CD4-positive, alpha-beta T cell (primary cell): ENCODE measurements at regions not wholly inside any gene's neighbourhood (a gene's known extent, or its start where the extent isn't known, plus 50 kb on each side); places are given as distances from the start of the nearest gene placed in this dataset.

Source experiments
- ATAC-seq: fragments of 200-7000 bp; cut with Tn5 transposase; one replicate; pipeline ENCODE4 v1.10.0; 2022; ENCODE audit warnings: mild to moderate bottlenecking; ENCODE audit not compliant: poor library complexity
- CTCF ChIA-PET: fragments of 350-600 bp; sonication (Branson Sonifier 250); formaldehyde crosslinking; loops from one replicate; lab custom pipeline; 2021; ENCODE audit warnings: antibody characterized with exemption, inconsistent platforms; lab: Charles Lee
- POLR2A ChIA-PET: fragments of 350-600 bp; sonication (Branson Sonifier 250); formaldehyde crosslinking; loops from one replicate; lab custom pipeline; 2021; ENCODE audit warnings: antibody characterized with exemption, inconsistent platforms; lab: Charles Lee
- DNase-seq, 14 experiments: peaks; one replicate each; pipeline ENCODE4 v3.0.0-alpha.2; 2013 to 2020; ENCODE audit warnings: mixed read lengths in 2 of 14
- H3K27ac ChIP-seq, 2 donors: one replicate each; pipeline versions ENCODE4 v1.5.1 to v1.7.0; 2013; ENCODE audit warnings: low read length in 2 of 2, low read depth in 1 of 2, mild to moderate bottlenecking in 1 of 2
- H3K27me3 ChIP-seq, 2 experiments: 1 replicate in 1 of 2; 2 replicates in 1 of 2; pipeline versions ENCODE4 v1.6.1 to v1.7.0; 2013; ENCODE audit warnings: low read length in 2 of 2, control low read depth in 1 of 2, mild to moderate bottlenecking in 1 of 2, moderate library complexity in 1 of 2; ENCODE audit not compliant: insufficient read depth in 2 of 2, control insufficient read depth in 1 of 2
- H3K36me3 ChIP-seq: one replicate; pipeline ENCODE4 v1.6.1; 2013; ENCODE audit warnings: low read length, control low read depth; ENCODE audit not compliant: insufficient read depth
- H3K4me1 ChIP-seq: one replicate; pipeline ENCODE4 v1.6.1; 2013; ENCODE audit warnings: low read length, control low read depth; ENCODE audit not compliant: insufficient read depth
- H3K4me3 ChIP-seq: one replicate; pipeline ENCODE4 v1.5.1; 2013; ENCODE audit warnings: mild to moderate bottlenecking, low read length, moderate library complexity
- H3K9me3 ChIP-seq, 2 experiments: 1 replicate in 1 of 2; 2 replicates in 1 of 2; pipeline versions ENCODE4 v1.6.1 to v1.7.0; 2013; ENCODE audit warnings: low read length in 2 of 2, mild to moderate bottlenecking in 2 of 2, control low read depth in 1 of 2, moderate library complexity in 1 of 2; ENCODE audit not compliant: control insufficient read depth in 1 of 2, insufficient read depth in 1 of 2
- H3K27ac Mint-ChIP-seq: one replicate; pipeline ENCODE4 v1.8.0; 2020; ENCODE audit warnings: mixed read lengths
- H3K27me3 Mint-ChIP-seq: one replicate; pipeline ENCODE4 v1.8.0; 2021; ENCODE audit warnings: mixed read lengths
- H3K36me3 Mint-ChIP-seq: one replicate; pipeline ENCODE4 v1.8.0; 2021; ENCODE audit warnings: low read depth, mixed read lengths
- H3K4me1 Mint-ChIP-seq: one replicate; pipeline ENCODE4 v1.8.0; 2021; ENCODE audit warnings: low read depth, mixed read lengths
- H3K4me3 Mint-ChIP-seq: one replicate; pipeline ENCODE4 v1.8.0; 2020; ENCODE audit warnings: mild to moderate bottlenecking, mixed read lengths
- H3K9me3 Mint-ChIP-seq: one replicate; pipeline ENCODE4 v1.8.0; 2020; ENCODE audit warnings: mixed read lengths
- intact Hi-C, 2 experiments: fragments of 100-400 bp; cut with DNase I in 1 of 2; cut with micrococcal nuclease in 1 of 2; formaldehyde crosslinking; loops; one replicate each; pipeline versions ENCODE4 v1.15.1 to v1.9.0; 2023 to 2025; cut with DNase I, micrococcal nuclease
- TF ChIP-seq, protein P1 (sequence below): fragments of 200-600 bp; IDR thresholded peaks from one replicate; pipeline ENCODE4 v1.8.0; 2022; ENCODE audit warnings: antibody characterized with exemption, mild to moderate bottlenecking

DNA sequence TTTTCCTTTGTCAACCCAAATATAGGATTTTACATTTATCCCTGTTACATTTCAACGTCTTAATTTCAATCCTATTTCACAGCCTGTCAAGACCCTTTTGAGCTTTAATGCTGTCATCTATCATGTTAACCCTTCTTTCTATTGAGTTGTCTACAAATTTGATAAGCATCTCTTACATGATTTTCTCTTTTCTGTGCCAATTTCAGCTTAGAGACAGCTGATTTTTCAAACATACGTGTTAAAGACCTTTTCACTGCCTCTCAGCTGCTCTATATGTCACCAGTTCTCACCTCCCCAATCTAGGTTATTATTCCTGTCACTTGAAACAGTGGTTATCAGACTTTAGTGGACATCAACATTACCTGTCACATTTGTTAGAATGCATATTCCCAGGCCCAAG is 181.3 kb downstream of the GXYLT1 start:
- H3K9me3 ChIP-seq = peaks cover 0 to 3% of the 10 kb centered on the region in 2 experiments
- H3K4me1 ChIP-seq = no peaks in the 10 kb centered on the region
- Mint-ChIP-seq H3K27ac (no peak overlapping the region), H3K36me3 (no peaks in the 10 kb centered on the region), H3K27me3 (no peaks in the 10 kb centered on the region), H3K4me3 (no peak overlapping the region), H3K4me1 (no peaks in the 10 kb centered on the region), H3K9me3 (no peaks in the 10 kb centered on the region)
- POLR2A ChIA-PET = no interaction called here
- intact Hi-C loops = no loop called here
- DNase-seq (no peak), ATAC-seq (no peak)
- H3K4me3 ChIP-seq = no peak overlapping the region
- TF ChIP-seq, protein P1, sequence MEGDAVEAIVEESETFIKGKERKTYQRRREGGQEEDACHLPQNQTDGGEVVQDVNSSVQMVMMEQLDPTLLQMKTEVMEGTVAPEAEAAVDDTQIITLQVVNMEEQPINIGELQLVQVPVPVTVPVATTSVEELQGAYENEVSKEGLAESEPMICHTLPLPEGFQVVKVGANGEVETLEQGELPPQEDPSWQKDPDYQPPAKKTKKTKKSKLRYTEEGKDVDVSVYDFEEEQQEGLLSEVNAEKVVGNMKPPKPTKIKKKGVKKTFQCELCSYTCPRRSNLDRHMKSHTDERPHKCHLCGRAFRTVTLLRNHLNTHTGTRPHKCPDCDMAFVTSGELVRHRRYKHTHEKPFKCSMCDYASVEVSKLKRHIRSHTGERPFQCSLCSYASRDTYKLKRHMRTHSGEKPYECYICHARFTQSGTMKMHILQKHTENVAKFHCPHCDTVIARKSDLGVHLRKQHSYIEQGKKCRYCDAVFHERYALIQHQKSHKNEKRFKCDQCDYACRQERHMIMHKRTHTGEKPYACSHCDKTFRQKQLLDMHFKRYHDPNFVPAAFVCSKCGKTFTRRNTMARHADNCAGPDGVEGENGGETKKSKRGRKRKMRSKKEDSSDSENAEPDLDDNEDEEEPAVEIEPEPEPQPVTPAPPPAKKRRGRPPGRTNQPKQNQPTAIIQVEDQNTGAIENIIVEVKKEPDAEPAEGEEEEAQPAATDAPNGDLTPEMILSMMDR = no peak
- H3K27ac ChIP-seq = no peak overlapping the region
- no peaks in the 10 kb centered on the region for H3K27me3 ChIP-seq
- CTCF ChIA-PET = interaction anchor here (1.6 kb wide), 1 partner anchor 20 kb away, joined by 3 read pairs; no protein-coding TSS in a partner anchor
- H3K36me3 ChIP-seq = no peaks in the 10 kb centered on the region

DNA sequence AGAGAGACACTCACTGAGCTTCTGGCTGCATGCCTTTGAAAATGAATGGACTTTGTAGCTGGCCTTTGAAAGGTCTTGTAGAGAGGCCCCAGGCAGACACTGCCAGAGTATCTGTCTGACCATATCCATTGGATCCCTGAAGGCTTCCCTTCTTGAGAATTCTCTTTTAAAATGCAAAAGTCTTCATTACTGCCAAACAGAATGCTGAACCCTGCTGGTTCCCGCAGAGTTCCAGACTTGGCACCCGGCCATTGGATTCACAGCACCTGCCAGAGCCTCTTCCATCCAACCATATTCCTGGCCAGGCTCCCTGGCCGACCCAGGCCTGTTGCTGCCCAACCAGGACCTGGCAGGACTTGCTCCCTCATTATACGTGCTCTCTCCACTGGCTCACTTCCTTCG is 182.5 kb downstream of the GXYLT1 start:
- H3K27ac Mint-ChIP-seq = no peak overlapping the region
- DNase-seq (no peak), ATAC-seq (no peak)
- no peak overlapping the region for H3K4me3 Mint-ChIP-seq
- POLR2A ChIA-PET = no interaction called here
- H3K36me3 ChIP-seq = no peaks in the 10 kb centered on the region
- H3K36me3 Mint-ChIP-seq = no peaks in the 10 kb centered on the region
- TF ChIP-seq, protein P1 = no peak
- H3K9me3 Mint-ChIP-seq = no peaks in the 10 kb centered on the region
- peaks cover 0 to 3% of the 10 kb centered on the region in 2 experiments for H3K9me3 ChIP-seq
- CTCF ChIA-PET = no interaction called here
- no peak overlapping the region for H3K4me3 ChIP-seq
- intact Hi-C loops = no loop called here
- no peak overlapping the region for H3K27ac ChIP-seq
- no peaks in the 10 kb centered on the region for H3K4me1 ChIP-seq
- H3K4me1 Mint-ChIP-seq = no peaks in the 10 kb centered on the region
- H3K27me3 Mint-ChIP-seq = no peaks in the 10 kb centered on the region
- H3K27me3 ChIP-seq = no peaks in the 10 kb centered on the region

DNA sequence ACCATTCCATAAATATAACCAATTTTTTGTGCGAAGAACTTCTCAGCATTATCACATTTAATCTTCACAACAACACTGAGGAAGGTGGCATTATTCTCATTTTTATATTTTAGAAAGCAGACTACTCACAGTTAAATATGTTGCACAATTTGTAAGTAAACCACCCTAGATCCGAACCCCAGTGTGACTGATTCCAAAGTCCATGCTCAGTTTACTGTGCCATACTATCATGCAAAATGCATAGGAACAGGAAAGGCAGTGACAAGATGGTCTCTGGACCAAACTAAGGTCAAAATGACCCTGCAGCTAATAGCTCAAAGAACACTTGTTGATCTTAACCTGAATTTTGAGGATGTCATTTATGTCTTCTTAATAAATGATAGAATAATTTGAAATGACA is 185.4 kb downstream of the GXYLT1 start:
- CTCF ChIA-PET = no interaction called here
- intact Hi-C loops = no loop called here
- TF ChIP-seq, protein P1 = no peak

More for the DNA sequence above, 185.4 kb downstream of the GXYLT1 start:
- Mint-ChIP-seq H3K27me3 (peaks cover under 1% of the 10 kb centered on the region), H3K36me3 (no peaks in the 10 kb centered on the region), H3K4me1 (no peaks in the 10 kb centered on the region), H3K9me3 (no peaks in the 10 kb centered on the region), H3K27ac (no peak overlapping the region), H3K4me3 (no peak overlapping the region)
- H3K4me3 ChIP-seq = no peak overlapping the region
- DNase-seq (no peak), ATAC-seq (no peak)
- POLR2A ChIA-PET = no interaction called here
- no peak overlapping the region for H3K27ac ChIP-seq
- H3K4me1 ChIP-seq = no peaks in the 10 kb centered on the region
- H3K27me3 ChIP-seq = no peaks in the 10 kb centered on the region
- H3K36me3 ChIP-seq = no peaks in the 10 kb centered on the region
- H3K9me3 ChIP-seq = peaks cover 0 to 3% of the 10 kb centered on the region in 2 experiments
